Endodermal cell (in vitro differentiated cells): ENCODE measurements at regions not wholly inside any gene's neighbourhood (a gene's known extent, or its start where the extent isn't known, plus 50 kb on each side); places are given as distances from the start of the nearest gene placed in this dataset.

Source experiments
- DNase-seq: peaks from one replicate; pipeline ENCODE4 v3.0.0-alpha.2; 2017
- H3K27ac ChIP-seq: 2 replicates; pipeline ENCODE4 v1.5.1; 2013; ENCODE audit warnings: mild to moderate bottlenecking, low read depth, low read length, moderate library complexity
- H3K27me3 ChIP-seq: 2 replicates; pipeline ENCODE4 v1.6.1; 2013; ENCODE audit warnings: mild to moderate bottlenecking, low read length, moderate library complexity; ENCODE audit not compliant: insufficient read depth, control insufficient read depth, poor library complexity, severe bottlenecking
- H3K36me3 ChIP-seq: 2 replicates; pipeline ENCODE4 v1.7.0; 2013; ENCODE audit warnings: mild to moderate bottlenecking, low read length, moderate library complexity; ENCODE audit not compliant: control insufficient read depth, insufficient read depth
- H3K4me1 ChIP-seq: one replicate; pipeline ENCODE4 v1.7.0; 2013; ENCODE audit warnings: low read length; ENCODE audit not compliant: control insufficient read depth, insufficient read depth
- H3K4me3 ChIP-seq: 2 replicates; pipeline ENCODE4 v1.5.1; 2013; ENCODE audit warnings: mild to moderate bottlenecking, low read length, moderate library complexity
- H3K9ac ChIP-seq: 2 replicates; pipeline ENCODE4 v1.6.1; 2013; ENCODE audit warnings: mild to moderate bottlenecking, low read length, moderate library complexity; ENCODE audit not compliant: poor library complexity, severe bottlenecking; ENCODE audit errors: extremely low read depth
- H3K9me3 ChIP-seq: 2 replicates; pipeline ENCODE4 v1.6.1; 2013; ENCODE audit warnings: mild to moderate bottlenecking, low read length, moderate library complexity; ENCODE audit not compliant: control insufficient read depth
- H3K27ac Mint-ChIP-seq: 2 replicates; pipeline ENCODE4 v1.8.0; 2020; ENCODE audit warnings: mixed read lengths
- H3K27me3 Mint-ChIP-seq: 2 replicates; pipeline ENCODE4 v1.8.0; 2021; ENCODE audit warnings: mild to moderate bottlenecking, mixed read lengths; ENCODE audit not compliant: insufficient read depth
- H3K36me3 Mint-ChIP-seq: 2 replicates; pipeline ENCODE4 v1.8.0; 2020; ENCODE audit warnings: low read depth, mixed read lengths
- H3K4me1 Mint-ChIP-seq: 2 replicates; pipeline ENCODE4 v1.8.0; 2020; ENCODE audit warnings: mixed read lengths
- H3K4me3 Mint-ChIP-seq: 2 replicates; pipeline ENCODE4 v1.8.0; 2020; ENCODE audit warnings: mild to moderate bottlenecking, moderate library complexity, mixed read lengths
- H3K9me3 Mint-ChIP-seq: 2 replicates; pipeline ENCODE4 v1.8.0; 2020; ENCODE audit warnings: mild to moderate bottlenecking, mixed read lengths
- CTCF ChIP-seq: fragments of 200-600 bp; sonication (generic); conservative IDR thresholded peaks from 2 replicates; pipeline ENCODE4 v1.5.0; 2021; ENCODE audit warnings: antibody characterized with exemption, mild to moderate bottlenecking
- WGBS, 2 experiments: methylation state at CpG; one replicate each; pipeline versions ENCODE4 v1.1.5 to v1.1.7; 2013; ENCODE audit warnings: missing lambda C conversion rate in 2 of 2, mixed read lengths in 1 of 2; ENCODE audit not compliant: insufficient coverage in 1 of 2, insufficient read length in 1 of 2; 5-methylcytosine and 5-hydroxymethylcytosine counted together

GRCh38 chr4:10344824-10345223 lies 112.4 kb downstream of the ZNF518B start:
- Histone ChIP-seq H3K9ac (no peak overlapping the region), H3K36me3 (no peaks in the 10 kb centered on the region)

GRCh38 chr4:10343656-10344055 lies 113.6 kb downstream of the ZNF518B start:
- H3K36me3 Mint-ChIP-seq, result no peaks in the 10 kb centered on the region
- 96 to 100% methylated on average over 2 of the region's 2 CpGs for WGBS, 2 experiments
- no peak for TF ChIP-seq CTCF
- Histone ChIP-seq H3K27me3 (no peaks in the 10 kb centered on the region), H3K36me3 (no peaks in the 10 kb centered on the region), H3K9me3 (no peaks in the 10 kb centered on the region), H3K4me1 (no peaks in the 10 kb centered on the region), H3K9ac (no peak overlapping the region), H3K4me3 (no peak overlapping the region), H3K27ac (no peak overlapping the region)
- H3K9me3 Mint-ChIP-seq, result no peaks in the 10 kb centered on the region
- H3K4me1 Mint-ChIP-seq, result no peaks in the 10 kb centered on the region
- peaks cover 2% of the 10 kb centered on the region for H3K27me3 Mint-ChIP-seq
- DNase-seq, result no peak
- no peak overlapping the region for H3K27ac Mint-ChIP-seq
- H3K4me3 Mint-ChIP-seq, result no peak overlapping the region

More at GRCh38 chr4:10344824-10345223, 112.4 kb downstream of the ZNF518B start:
- Mint-ChIP-seq H3K4me1 (no peaks in the 10 kb centered on the region), H3K36me3 (no peaks in the 10 kb centered on the region), H3K27ac (no peak overlapping the region), H3K4me3 (no peak overlapping the region), H3K27me3 (peaks cover 2% of the 10 kb centered on the region), H3K9me3 (no peaks in the 10 kb centered on the region)
- TF ChIP-seq CTCF, result no peak
- no peaks in the 10 kb centered on the region for H3K4me1 ChIP-seq
- H3K4me3 ChIP-seq, result no peak overlapping the region
- DNase-seq, result no peak
- H3K27ac ChIP-seq, result no peak overlapping the region
- H3K9me3 ChIP-seq, result no peaks in the 10 kb centered on the region
- H3K27me3 ChIP-seq, result no peaks in the 10 kb centered on the region
- 60 to 90% methylated on average over 1 to 4 of the region's 4 CpGs for WGBS, 2 experiments

- Mint-ChIP-seq H3K9me3 (no peaks in the 10 kb centered on the region), H3K27me3 (peaks cover 2% of the 10 kb centered on the region), H3K4me1 (no peaks in the 10 kb centered on the region), H3K36me3 (no peaks in the 10 kb centered on the region), H3K4me3 (no peak overlapping the region), H3K27ac (no peak overlapping the region)
- H3K9me3 ChIP-seq, result no peaks in the 10 kb centered on the region
- H3K4me3 ChIP-seq, result no peak overlapping the region
- H3K27ac ChIP-seq, result no peak overlapping the region
- no peaks in the 10 kb centered on the region for H3K27me3 ChIP-seq
- 94 to 95% methylated on average over 2 of the region's 2 CpGs for WGBS, 2 experiments
- no peaks in the 10 kb centered on the region for H3K36me3 ChIP-seq
- no peak for DNase-seq
- no peak for TF ChIP-seq CTCF
- no peaks in the 10 kb centered on the region for H3K4me1 ChIP-seq
- no peak overlapping the region for H3K9ac ChIP-seq
These were observed 114.4 kb downstream of the ZNF518B start for GRCh38 chr4:10342866-10343265.
